HL-60 (cell line): ENCODE measurements at regions not wholly inside any gene's neighbourhood (a gene's known extent, or its start where the extent isn't known, plus 50 kb on each side); places are given as distances from the start of the nearest gene placed in this dataset.

ENCODE experiments used
- DNase-seq, 2 experiments: peaks; one replicate each; pipeline ENCODE4 v3.0.0-alpha.2; 2010 to 2020; ENCODE audit warnings: low read depth in 1 of 2, low spot score in 1 of 2
- H3K27ac ChIP-seq: fragments of 250-450 bp; sonication (Bioruptor Pico); replicated peaks from 2 replicates; pipeline ENCODE4 v1.5.1; 2020; ENCODE audit warnings: mild to moderate bottlenecking, moderate library complexity
- H3K27me3 ChIP-seq: fragments of 250-450 bp; sonication (Bioruptor Pico); 2 replicates; pipeline ENCODE4 v1.5.1; 2021; ENCODE audit warnings: mild to moderate bottlenecking, moderate library complexity; ENCODE audit not compliant: insufficient read depth, poor library complexity, severe bottlenecking
- H3K4me3 ChIP-seq: replicated peaks from 2 replicates; pipeline ENCODE4 v1.5.1; 2011; ENCODE audit warnings: mild to moderate bottlenecking, control low read depth, low read length; ENCODE audit not compliant: insufficient read depth
- CTCF ChIP-seq: IDR thresholded peaks from one replicate; pipeline ENCODE4 v1.5.1; 2011; ENCODE audit warnings: low read length, control low read depth, inconsistent platforms; ENCODE audit not compliant: insufficient read depth
- GABPA ChIP-seq: IDR thresholded peaks from 2 replicates; pipeline ENCODE4 v1.6.1; 2012; ENCODE audit warnings: low read depth
- POLR2AphosphoS5 ChIP-seq: IDR thresholded peaks from 2 replicates; pipeline ENCODE4 v1.6.1; 2012; ENCODE audit warnings: low read depth
- REST ChIP-seq: IDR thresholded peaks from 2 replicates; pipeline ENCODE4 v1.6.1; 2012; ENCODE audit warnings: low read depth; ENCODE audit not compliant: insufficient replicate concordance
- SPI1 ChIP-seq: IDR thresholded peaks from 2 replicates; pipeline ENCODE4 v1.6.1; 2012; ENCODE audit warnings: low read depth, mild to moderate bottlenecking, borderline replicate concordance

- H3K27ac ChIP-seq = no peak overlapping the region
- DNase-seq = no peak
- TF ChIP-seq REST = no peak
- no peak for TF ChIP-seq GABPA
- no peak for TF ChIP-seq CTCF
- TF ChIP-seq SPI1 = no peak
- no peak for TF ChIP-seq POLR2AphosphoS5
- H3K27me3 ChIP-seq = no peaks in the 10 kb centered on the region
- no peak overlapping the region for H3K4me3 ChIP-seq
These were observed 401.8 kb downstream of the ARHGEF28 start for GRCh38 chr5:74027732-74028338.

GRCh38 chr5:74026310-74026709 is 400.3 kb downstream of the ARHGEF28 start:
- Histone ChIP-seq H3K4me3 (no peak overlapping the region), H3K27ac (no peak overlapping the region), H3K27me3 (no peaks in the 10 kb centered on the region)
- no peak for DNase-seq
- TF ChIP-seq POLR2AphosphoS5 = no peak
- TF ChIP-seq SPI1 = no peak
- no peak for TF ChIP-seq CTCF
- TF ChIP-seq REST = no peak
- TF ChIP-seq GABPA = no peak

GRCh38 chr5:74021126-74021525 is 395.1 kb downstream of the ARHGEF28 start:
- Histone ChIP-seq H3K27me3 (no peaks in the 10 kb centered on the region), H3K4me3 (no peak overlapping the region), H3K27ac (no peak overlapping the region)
- no peak for DNase-seq
- no peak for TF ChIP-seq SPI1
- no peak for TF ChIP-seq CTCF
- TF ChIP-seq POLR2AphosphoS5 = no peak
- no peak for TF ChIP-seq REST
- TF ChIP-seq GABPA = no peak
